Mucosa of descending colon (tissue), 3 donors: ENCODE measurements at regions not wholly inside any gene's neighbourhood (a gene's known extent, or its start where the extent isn't known, plus 50 kb on each side); places are given as distances from the start of the nearest gene placed in this dataset.

Source experiments
- ATAC-seq: fragments of 200-7000 bp; cut with Tn5 transposase; one replicate; pipeline ENCODE4 v1.9.1; 2020; ENCODE audit warnings: mild to moderate bottlenecking, moderate library complexity
- DNase-seq, 3 donors: peaks; one replicate each; pipeline ENCODE4 v3.0.0-alpha.2; 2020
- H3K36me3 ChIP-seq: fragments of 200-600 bp; one replicate; pipeline ENCODE4 v1.8.0; 2021; ENCODE audit warnings: low read depth, mild to moderate bottlenecking
- H3K4me1 ChIP-seq: fragments of 200-600 bp; one replicate; pipeline ENCODE4 v1.8.0; 2021; ENCODE audit warnings: low read depth, mild to moderate bottlenecking
- H3K4me3 ChIP-seq: fragments of 200-600 bp; one replicate; pipeline ENCODE4 v1.8.0; 2021; ENCODE audit warnings: mild to moderate bottlenecking
- H3K9me3 ChIP-seq: fragments of 200-600 bp; one replicate; pipeline ENCODE4 v1.8.0; 2021; ENCODE audit warnings: mild to moderate bottlenecking
- intact Hi-C, 2 donors: fragments of 100-400 bp; cut with DNase I in 1 of 2; cut with micrococcal nuclease in 1 of 2; formaldehyde crosslinking; loops; one replicate each; pipeline versions ENCODE4 v1.11.0 to v1.11.1; 2022; cut with DNase I, micrococcal nuclease
- TF ChIP-seq, protein P1 (sequence below): fragments of 200-600 bp; IDR thresholded peaks from one replicate; pipeline ENCODE4 v1.8.0; 2022; ENCODE audit warnings: antibody characterized with exemption, mild to moderate bottlenecking
- donor health status: DM: no; HTN: no; CAD: no; lungs with moderate emphysema.
- donor health status: DM: no; HTN: no; CAD: no.
- donor health status: DM: no; HTN: yes; CAD: no.

DNA sequence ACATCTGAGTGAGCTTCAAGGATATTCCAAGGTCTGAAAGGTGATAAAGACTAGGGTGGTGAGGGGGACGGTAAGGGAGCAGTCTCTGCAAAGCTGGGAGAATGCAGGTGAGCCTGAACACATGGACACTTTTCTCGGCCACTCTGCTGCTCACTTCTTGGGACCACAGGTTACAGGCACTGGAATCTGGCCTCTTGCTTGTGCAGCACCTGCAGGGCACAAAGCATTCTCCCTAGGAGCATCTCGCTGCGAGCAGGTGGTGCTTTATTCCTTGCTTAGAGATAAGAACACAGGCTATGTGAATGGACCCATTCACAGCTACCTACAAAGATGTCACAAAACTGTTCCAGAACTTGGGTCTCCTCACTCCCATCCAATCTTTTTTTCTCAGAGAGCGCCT, 153.2 kb downstream of the DDX1 start:
- no peaks in the 10 kb centered on the region for H3K9me3 ChIP-seq
- no peak for ATAC-seq
- intact Hi-C loops, result no loop called here
- DNase-seq, result no peak
- no peak overlapping the region for H3K4me3 ChIP-seq
- TF ChIP-seq, protein P1, sequence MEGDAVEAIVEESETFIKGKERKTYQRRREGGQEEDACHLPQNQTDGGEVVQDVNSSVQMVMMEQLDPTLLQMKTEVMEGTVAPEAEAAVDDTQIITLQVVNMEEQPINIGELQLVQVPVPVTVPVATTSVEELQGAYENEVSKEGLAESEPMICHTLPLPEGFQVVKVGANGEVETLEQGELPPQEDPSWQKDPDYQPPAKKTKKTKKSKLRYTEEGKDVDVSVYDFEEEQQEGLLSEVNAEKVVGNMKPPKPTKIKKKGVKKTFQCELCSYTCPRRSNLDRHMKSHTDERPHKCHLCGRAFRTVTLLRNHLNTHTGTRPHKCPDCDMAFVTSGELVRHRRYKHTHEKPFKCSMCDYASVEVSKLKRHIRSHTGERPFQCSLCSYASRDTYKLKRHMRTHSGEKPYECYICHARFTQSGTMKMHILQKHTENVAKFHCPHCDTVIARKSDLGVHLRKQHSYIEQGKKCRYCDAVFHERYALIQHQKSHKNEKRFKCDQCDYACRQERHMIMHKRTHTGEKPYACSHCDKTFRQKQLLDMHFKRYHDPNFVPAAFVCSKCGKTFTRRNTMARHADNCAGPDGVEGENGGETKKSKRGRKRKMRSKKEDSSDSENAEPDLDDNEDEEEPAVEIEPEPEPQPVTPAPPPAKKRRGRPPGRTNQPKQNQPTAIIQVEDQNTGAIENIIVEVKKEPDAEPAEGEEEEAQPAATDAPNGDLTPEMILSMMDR, result no peak
- no peaks in the 10 kb centered on the region for H3K4me1 ChIP-seq
- no peaks in the 10 kb centered on the region for H3K36me3 ChIP-seq

DNA sequence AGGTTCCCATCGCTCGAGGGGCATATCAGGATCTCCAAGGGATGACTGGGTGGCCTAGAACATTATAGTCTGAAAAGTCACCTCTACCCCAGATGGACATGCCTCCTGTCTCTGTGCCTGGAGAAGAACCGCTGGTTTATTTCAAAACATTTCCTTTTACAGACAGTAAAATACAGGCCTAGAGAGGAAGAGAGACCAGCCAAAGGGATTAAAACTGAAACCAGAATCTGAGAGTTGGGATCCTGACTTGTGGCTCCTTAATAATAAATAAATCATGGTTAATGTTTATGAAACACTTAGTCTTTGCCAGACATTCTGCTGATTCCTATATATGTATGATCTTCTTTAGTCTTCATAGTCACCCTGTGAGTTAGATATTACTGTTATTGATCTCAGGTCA, 153.7 kb downstream of the DDX1 start:
- ATAC-seq, result no peak
- H3K4me3 ChIP-seq, result no peak overlapping the region
- no peaks in the 10 kb centered on the region for H3K36me3 ChIP-seq
- intact Hi-C loops, result no loop called here
- TF ChIP-seq, protein P1, result no peak
- no peaks in the 10 kb centered on the region for H3K9me3 ChIP-seq
- DNase-seq, result no peak
- H3K4me1 ChIP-seq, result no peaks in the 10 kb centered on the region

DNA sequence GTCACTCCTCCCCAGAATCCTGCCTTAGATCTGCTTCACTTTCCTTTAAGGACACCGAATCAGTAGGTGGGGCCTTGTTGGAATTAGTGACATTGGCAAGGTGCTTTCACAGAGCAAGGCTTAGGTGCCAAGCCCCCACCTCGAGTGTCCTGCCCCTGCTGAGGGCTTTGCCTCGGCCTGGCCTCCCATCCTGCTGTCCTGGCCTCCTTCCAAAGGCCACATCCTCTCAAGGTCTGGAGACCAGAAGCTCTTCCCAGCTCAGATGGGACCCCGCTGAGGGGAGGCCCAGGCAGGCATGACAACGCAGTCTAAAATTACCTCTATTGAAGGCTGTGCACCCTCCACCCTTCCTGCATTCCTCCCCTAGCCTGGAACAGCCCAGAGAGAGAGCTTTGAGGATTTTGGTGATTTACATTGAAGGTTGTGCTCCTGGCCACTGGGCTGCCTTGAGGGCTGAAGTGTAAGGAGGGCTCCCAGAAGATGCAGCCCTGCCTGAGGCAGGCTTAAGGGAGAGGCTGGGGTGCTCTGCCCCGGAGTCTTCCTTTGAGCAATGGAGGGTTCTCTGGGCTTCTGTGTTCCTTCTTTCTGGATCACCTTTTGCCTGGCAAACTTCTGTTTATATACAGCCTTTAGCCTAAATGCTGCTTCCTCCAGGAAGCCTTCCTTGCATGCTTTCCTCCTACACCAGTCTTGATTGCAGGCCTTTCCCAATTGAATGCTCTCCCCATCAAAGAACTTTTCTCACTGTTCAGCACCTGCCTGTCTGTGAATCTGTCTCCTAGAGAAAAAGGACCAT, 154.4 kb downstream of the DDX1 start:
- TF ChIP-seq, protein P1, result no peak
- H3K36me3 ChIP-seq, result no peaks in the 10 kb centered on the region
- H3K4me1 ChIP-seq, result no peaks in the 10 kb centered on the region
- no peaks in the 10 kb centered on the region for H3K9me3 ChIP-seq
- intact Hi-C loops, result no loop called here
- H3K4me3 ChIP-seq, result no peak overlapping the region
- no peak for DNase-seq
- no peak for ATAC-seq

DNA sequence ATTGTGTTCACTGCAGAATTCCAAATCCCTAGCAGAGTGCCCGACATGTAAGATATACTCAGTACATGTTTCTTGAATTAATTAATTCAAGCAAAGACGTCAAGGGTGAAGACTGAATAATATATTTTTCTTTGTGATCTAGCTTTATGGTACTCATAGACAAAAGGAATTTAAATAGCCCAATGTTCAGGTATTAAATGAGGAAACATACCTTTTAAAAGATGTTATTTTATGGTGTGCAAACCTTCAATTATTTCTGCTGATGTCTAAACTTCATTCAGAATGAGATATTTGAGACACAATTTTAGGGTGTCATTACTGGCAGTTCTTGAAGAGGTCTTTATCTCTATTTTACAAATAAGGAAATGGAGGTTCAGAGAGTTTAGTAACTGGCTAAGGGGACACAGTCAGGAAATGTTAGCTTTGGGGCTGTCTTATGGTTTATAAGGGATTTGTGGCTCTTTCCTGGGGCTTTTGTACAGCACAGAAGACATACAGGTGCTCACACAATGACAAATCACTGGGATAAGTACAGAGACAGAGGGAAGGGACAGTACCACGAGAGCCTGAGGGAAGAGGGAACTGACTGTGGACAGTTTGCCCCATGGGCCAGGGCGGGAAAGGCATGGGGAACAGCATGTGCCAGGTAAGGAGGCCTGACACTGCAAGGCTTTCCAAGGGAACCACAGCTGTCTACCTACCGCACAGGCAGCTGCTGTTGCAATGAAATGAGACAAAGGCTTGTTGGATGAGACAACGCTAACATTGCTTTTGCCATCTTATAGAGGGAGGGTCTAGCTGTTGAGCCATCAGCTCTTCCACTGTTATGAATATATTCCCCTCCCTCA, 155.3 kb downstream of the DDX1 start:
- intact Hi-C loops, result no loop called here
- no peaks in the 10 kb centered on the region for H3K9me3 ChIP-seq
- ATAC-seq (no peak), DNase-seq (no peak)
- no peaks in the 10 kb centered on the region for H3K4me1 ChIP-seq
- TF ChIP-seq, protein P1, result no peak
- no peak overlapping the region for H3K4me3 ChIP-seq
- no peaks in the 10 kb centered on the region for H3K36me3 ChIP-seq

DNA sequence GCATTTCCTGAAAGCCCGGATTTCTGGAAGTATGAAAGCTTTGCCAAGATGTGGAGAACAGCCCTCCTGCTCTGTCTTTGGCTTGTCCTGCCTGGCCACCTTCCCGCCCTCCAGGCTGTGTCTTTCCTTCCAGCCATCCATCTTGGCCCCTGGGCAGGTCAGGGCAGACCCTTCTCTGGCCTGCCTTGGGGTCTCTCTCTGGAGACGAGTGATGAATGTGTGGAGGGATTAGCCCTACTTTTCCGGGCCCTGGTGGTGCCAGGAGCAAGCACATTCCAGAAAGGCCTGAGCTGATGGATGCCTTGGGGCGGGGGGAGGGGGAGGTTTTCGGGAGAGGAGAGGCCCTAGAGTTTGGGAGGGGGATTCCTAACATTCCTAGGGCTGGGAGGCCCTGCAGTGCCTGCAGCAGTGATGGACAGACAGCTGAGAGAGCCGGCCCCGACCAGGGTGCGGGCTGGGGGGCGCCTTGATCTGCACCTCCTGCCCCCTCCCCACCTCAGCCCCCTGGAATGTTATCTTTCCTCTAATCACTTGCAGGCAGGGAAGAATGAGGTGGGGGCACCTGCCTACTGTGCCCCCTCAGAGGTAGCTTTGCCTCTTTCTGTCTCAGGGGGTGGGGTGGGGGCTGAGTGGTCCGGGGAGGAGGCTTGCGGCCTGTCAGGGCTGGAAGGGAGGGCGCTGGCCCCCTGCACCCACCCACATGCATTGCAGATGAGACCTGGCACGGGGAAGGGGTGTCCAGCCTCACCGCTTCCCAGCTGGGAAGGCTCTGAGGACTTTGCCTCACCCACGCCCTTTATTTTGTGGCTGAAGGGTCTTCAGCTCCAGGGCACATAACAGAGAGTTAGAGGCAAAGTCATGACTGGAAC, 156.2 kb downstream of the DDX1 start:
- intact Hi-C loops, result no loop called here
- Histone ChIP-seq H3K9me3 (no peaks in the 10 kb centered on the region), H3K36me3 (no peaks in the 10 kb centered on the region), H3K4me3 (no peak overlapping the region), H3K4me1 (no peaks in the 10 kb centered on the region)
- DNase-seq (no peak), ATAC-seq (no peak)
- TF ChIP-seq, protein P1, result no peak
